ENCODE measurements at regions not wholly inside any gene's neighbourhood (a gene's known extent, or its start where the extent isn't known, plus 50 kb on each side); places are given as distances from the start of the nearest gene placed in this dataset.

- TF ChIP-seq POLR2A (IDR thresholded peaks at IDR 0.05) (no peak), EP300 (IDR thresholded peaks at IDR 0.05; ENCODE audit: low read depth) (no peak), POLR2AphosphoS5 (IDR thresholded peaks at IDR 0.05) (no peak)
- TF ChIP-seq, protein P1, sequence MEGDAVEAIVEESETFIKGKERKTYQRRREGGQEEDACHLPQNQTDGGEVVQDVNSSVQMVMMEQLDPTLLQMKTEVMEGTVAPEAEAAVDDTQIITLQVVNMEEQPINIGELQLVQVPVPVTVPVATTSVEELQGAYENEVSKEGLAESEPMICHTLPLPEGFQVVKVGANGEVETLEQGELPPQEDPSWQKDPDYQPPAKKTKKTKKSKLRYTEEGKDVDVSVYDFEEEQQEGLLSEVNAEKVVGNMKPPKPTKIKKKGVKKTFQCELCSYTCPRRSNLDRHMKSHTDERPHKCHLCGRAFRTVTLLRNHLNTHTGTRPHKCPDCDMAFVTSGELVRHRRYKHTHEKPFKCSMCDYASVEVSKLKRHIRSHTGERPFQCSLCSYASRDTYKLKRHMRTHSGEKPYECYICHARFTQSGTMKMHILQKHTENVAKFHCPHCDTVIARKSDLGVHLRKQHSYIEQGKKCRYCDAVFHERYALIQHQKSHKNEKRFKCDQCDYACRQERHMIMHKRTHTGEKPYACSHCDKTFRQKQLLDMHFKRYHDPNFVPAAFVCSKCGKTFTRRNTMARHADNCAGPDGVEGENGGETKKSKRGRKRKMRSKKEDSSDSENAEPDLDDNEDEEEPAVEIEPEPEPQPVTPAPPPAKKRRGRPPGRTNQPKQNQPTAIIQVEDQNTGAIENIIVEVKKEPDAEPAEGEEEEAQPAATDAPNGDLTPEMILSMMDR (IDR thresholded peaks at IDR 0.05), result no peak
- Histone ChIP-seq H3K27me3 (no peaks in the 10 kb centered on the region), H3K27ac (no peak overlapping the region), H3K4me1 (no peaks in the 10 kb centered on the region), H3K36me3 (no peaks in the 10 kb centered on the region), H3K4me3 (no peak overlapping the region), H3K9me3 (no peaks in the 10 kb centered on the region)
- in situ Hi-C loops (cut with MboI; ENCODE audit: low pct_ligation_motif_present in 1 of 4, low pct_unique_long_range_greater_than_20kb in 1 of 4, low sequenced_read_pairs in 3 of 4) (no loop called here), intact Hi-C loops (cut with DNase I; ENCODE audit: low total_unique reads) (no loop called here)
- WGBS, 2 donors (ENCODE audit: low coverage in 1 of 2), result 72 to 80% methylated on average over 1 of the region's 1 CpG
- no peak for DNase-seq
Observed at GRCh38 chr6:65948062-65948461, 241.0 kb upstream of the EYS start.

DNA sequence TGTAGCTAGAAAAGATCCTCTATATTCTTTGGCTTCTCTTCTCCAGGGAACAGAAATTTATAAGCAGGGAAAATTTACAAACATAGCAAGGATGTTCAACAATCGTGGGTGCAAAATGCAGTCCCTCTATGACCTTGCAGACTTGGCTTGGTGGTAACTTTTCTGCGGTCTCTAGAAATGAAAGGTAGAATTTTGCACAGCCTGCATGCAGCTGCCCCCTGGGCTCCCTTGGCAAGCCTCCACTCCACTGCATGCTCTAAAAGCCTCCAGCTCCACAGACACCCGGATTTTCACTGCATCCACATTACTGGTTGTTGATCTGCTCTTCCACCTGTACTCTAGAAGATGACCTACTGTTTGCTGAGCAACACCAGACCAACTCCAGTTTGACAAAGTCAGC lies 236.5 kb upstream of the EYS start:
- Histone ChIP-seq H3K4me1 (no peaks in the 10 kb centered on the region), H3K4me3 (no peak overlapping the region), H3K9me3 (no peaks in the 10 kb centered on the region), H3K27me3 (no peaks in the 10 kb centered on the region), H3K27ac (no peak overlapping the region), H3K36me3 (no peaks in the 10 kb centered on the region)
- 38 to 46% methylated on average over 2 to 3 of the region's 3 CpGs for WGBS, 2 donors (ENCODE audit: low coverage in 1 of 2)
- intact Hi-C loops (cut with DNase I; ENCODE audit: low total_unique reads) (no loop called here), in situ Hi-C loops (cut with MboI; ENCODE audit: low pct_ligation_motif_present in 1 of 4, low pct_unique_long_range_greater_than_20kb in 1 of 4, low sequenced_read_pairs in 3 of 4) (no loop called here)
- TF ChIP-seq EP300 (IDR thresholded peaks at IDR 0.05; ENCODE audit: low read depth) (no peak), POLR2A (IDR thresholded peaks at IDR 0.05) (no peak), POLR2AphosphoS5 (IDR thresholded peaks at IDR 0.05) (no peak)
- TF ChIP-seq, protein P1 (IDR thresholded peaks at IDR 0.05), result no peak
- DNase-seq, result no peak

GRCh38 chr6:65943051-65943450 lies 236.0 kb upstream of the EYS start:
- 42 to 65% methylated on average over 3 of the region's 3 CpGs for WGBS, 2 donors (ENCODE audit: low coverage in 1 of 2)
- Histone ChIP-seq H3K27me3 (no peaks in the 10 kb centered on the region), H3K4me1 (no peaks in the 10 kb centered on the region), H3K9me3 (no peaks in the 10 kb centered on the region), H3K27ac (no peak overlapping the region), H3K4me3 (no peak overlapping the region), H3K36me3 (no peaks in the 10 kb centered on the region)
- in situ Hi-C loops (cut with MboI; ENCODE audit: low pct_ligation_motif_present in 1 of 4, low pct_unique_long_range_greater_than_20kb in 1 of 4, low sequenced_read_pairs in 3 of 4) (no loop called here), intact Hi-C loops (cut with DNase I; ENCODE audit: low total_unique reads) (no loop called here)
- TF ChIP-seq EP300 (IDR thresholded peaks at IDR 0.05; ENCODE audit: low read depth), result no peak
- no peak for DNase-seq

- intact Hi-C loops (cut with DNase I; ENCODE audit: low total_unique reads), result no loop called here
- Histone ChIP-seq H3K27ac (no peak overlapping the region), H3K27me3 (no peaks in the 10 kb centered on the region), H3K4me1 (no peaks in the 10 kb centered on the region), H3K36me3 (no peaks in the 10 kb centered on the region), H3K4me3 (no peak overlapping the region), H3K9me3 (peaks cover 0 to 10% of the 10 kb centered on the region in 2 donors)
- DNase-seq, result no peak
- in situ Hi-C loops (cut with MboI; ENCODE audit: low pct_ligation_motif_present in 1 of 4, low pct_unique_long_range_greater_than_20kb in 1 of 4, low sequenced_read_pairs in 3 of 4), result no loop called here
- 55 to 74% methylated on average over 2 of the region's 2 CpGs for WGBS, 2 donors (ENCODE audit: low coverage in 1 of 2)
- TF ChIP-seq EP300 (IDR thresholded peaks at IDR 0.05; ENCODE audit: low read depth), result no peak
- TF ChIP-seq, protein P1 (IDR thresholded peaks at IDR 0.05), result no peak
- TF ChIP-seq POLR2AphosphoS5 (IDR thresholded peaks at IDR 0.05), result no peak
- TF ChIP-seq POLR2A (IDR thresholded peaks at IDR 0.05), result no peak
Observed at GRCh38 chr6:65938000-65938399, 231.0 kb upstream of the EYS start.

GRCh38 chr6:65935412-65935811 lies 228.4 kb upstream of the EYS start:
- intact Hi-C loops (cut with DNase I; ENCODE audit: low total_unique reads) (no loop called here), in situ Hi-C loops (cut with MboI; ENCODE audit: low pct_ligation_motif_present in 1 of 4, low pct_unique_long_range_greater_than_20kb in 1 of 4, low sequenced_read_pairs in 3 of 4) (no loop called here)
- no peaks in the 10 kb centered on the region for H3K27me3 ChIP-seq

More at GRCh38 chr6:65935412-65935811, 228.4 kb upstream of the EYS start:
- no peaks in the 10 kb centered on the region for H3K36me3 ChIP-seq
- DNase-seq, result no peak
- TF ChIP-seq, protein P1 (IDR thresholded peaks at IDR 0.05), result no peak
- TF ChIP-seq EP300 (IDR thresholded peaks at IDR 0.05; ENCODE audit: low read depth) (no peak), POLR2A (IDR thresholded peaks at IDR 0.05) (no peak), POLR2AphosphoS5 (IDR thresholded peaks at IDR 0.05) (no peak)
- no peaks in the 10 kb centered on the region for H3K4me1 ChIP-seq
- H3K27ac ChIP-seq, result no peak overlapping the region
- 75 to 85% methylated on average over 1 of the region's 1 CpG for WGBS, 2 donors (ENCODE audit: low coverage in 1 of 2)
- peaks cover 0 to 10% of the 10 kb centered on the region in 2 donors for H3K9me3 ChIP-seq
- no peak overlapping the region for H3K4me3 ChIP-seq
